ENCODE measurements at regions not wholly inside any gene's neighbourhood (a gene's known extent, or its start where the extent isn't known, plus 50 kb on each side); places are given as distances from the start of the nearest gene placed in this dataset.

DNA sequence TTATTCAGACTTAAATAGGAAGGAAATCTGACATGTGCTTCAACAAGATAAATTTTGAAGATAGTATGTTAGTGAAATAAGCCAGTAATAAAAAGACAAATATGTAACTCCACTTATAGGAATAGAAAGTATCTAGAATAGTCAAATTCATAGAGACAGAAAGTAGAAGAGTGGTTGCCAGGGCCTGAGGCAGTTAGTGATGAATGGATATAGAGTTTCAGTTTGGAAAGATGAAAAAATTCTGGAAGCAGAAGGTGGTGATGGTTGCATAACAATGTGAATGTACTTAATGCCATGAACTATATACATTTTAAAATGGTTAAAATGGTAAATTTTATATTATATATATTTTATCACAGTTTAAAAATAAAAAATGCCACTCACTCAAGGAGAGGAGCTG, 54.3 kb downstream of the HAND2 start:
- Mint-ChIP-seq H3K27me3 (ENCODE audit: low read depth, unreplicated experiment) (no peaks in the 10 kb centered on the region), H3K27ac (ENCODE audit: unreplicated experiment) (no peak overlapping the region), H3K4me3 (ENCODE audit: unreplicated experiment) (no peak overlapping the region), H3K36me3 (ENCODE audit: low read depth, unreplicated experiment) (no peaks in the 10 kb centered on the region), H3K4me1 (ENCODE audit: low read depth, unreplicated experiment) (peaks cover 4% of the 10 kb centered on the region), H3K9me3 (ENCODE audit: unreplicated experiment) (peaks cover 3% of the 10 kb centered on the region)
- Histone ChIP-seq H3K27me3 (ENCODE audit: insufficient read depth, low read length) (no peaks in the 10 kb centered on the region), H3K4me3 (ENCODE audit: insufficient read depth, low read depth, low read length) (no peak overlapping the region), H4K20me1 (ENCODE audit: insufficient read depth, low read length) (no peaks in the 10 kb centered on the region), H3K4me1 (ENCODE audit: insufficient read depth, low read length) (peaks cover 9% of the 10 kb centered on the region), H3K36me3 (ENCODE audit: insufficient read depth, low read length) (no peaks in the 10 kb centered on the region), H3K79me2 (ENCODE audit: insufficient read depth, low read length) (no peaks in the 10 kb centered on the region), H3K9me3 (ENCODE audit: insufficient read depth, low read depth, low read length) (no peaks in the 10 kb centered on the region), H3K9ac (ENCODE audit: low read length) (no peak overlapping the region), H3K4me2 (ENCODE audit: low read length) (no peak overlapping the region), H2AFZ (ENCODE audit: low read depth, low read length) (no peak overlapping the region), H3K27ac (ENCODE audit: low read depth, low read length) (no peak overlapping the region)
- no peak for TF ChIP-seq EZH2 (IDR thresholded peaks at IDR 0.05; ENCODE audit: insufficient read depth, low read length)
- TF ChIP-seq, protein P1, sequence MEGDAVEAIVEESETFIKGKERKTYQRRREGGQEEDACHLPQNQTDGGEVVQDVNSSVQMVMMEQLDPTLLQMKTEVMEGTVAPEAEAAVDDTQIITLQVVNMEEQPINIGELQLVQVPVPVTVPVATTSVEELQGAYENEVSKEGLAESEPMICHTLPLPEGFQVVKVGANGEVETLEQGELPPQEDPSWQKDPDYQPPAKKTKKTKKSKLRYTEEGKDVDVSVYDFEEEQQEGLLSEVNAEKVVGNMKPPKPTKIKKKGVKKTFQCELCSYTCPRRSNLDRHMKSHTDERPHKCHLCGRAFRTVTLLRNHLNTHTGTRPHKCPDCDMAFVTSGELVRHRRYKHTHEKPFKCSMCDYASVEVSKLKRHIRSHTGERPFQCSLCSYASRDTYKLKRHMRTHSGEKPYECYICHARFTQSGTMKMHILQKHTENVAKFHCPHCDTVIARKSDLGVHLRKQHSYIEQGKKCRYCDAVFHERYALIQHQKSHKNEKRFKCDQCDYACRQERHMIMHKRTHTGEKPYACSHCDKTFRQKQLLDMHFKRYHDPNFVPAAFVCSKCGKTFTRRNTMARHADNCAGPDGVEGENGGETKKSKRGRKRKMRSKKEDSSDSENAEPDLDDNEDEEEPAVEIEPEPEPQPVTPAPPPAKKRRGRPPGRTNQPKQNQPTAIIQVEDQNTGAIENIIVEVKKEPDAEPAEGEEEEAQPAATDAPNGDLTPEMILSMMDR (IDR thresholded peaks at IDR 0.05; ENCODE audit: insufficient read depth, low read depth, low read length) = no peak
- FAIRE-seq (no peak), DNase-seq (ENCODE audit: low read depth) (no peak)

DNA sequence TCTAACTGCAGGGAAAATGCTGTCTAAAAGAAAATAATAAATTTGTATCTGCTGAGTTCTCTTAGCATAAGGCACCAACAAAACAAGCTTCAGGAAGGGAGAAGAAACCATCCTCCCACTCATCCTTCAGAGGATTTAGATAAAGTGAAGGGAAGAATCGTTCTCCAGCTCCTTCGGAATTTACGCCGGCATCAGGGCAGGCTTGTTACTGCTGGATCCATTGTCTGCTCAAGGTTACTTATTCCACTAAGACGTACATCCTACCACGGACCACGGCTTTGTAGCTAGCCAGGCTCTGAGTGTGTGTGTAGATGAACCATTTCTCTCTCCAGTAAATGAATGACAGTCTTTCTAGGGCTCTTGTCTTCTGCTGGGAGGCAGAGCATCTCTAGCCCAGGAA, 60.4 kb downstream of the HAND2 start:
- Histone ChIP-seq H3K79me2 (ENCODE audit: insufficient read depth, low read length) (no peaks in the 10 kb centered on the region), H3K36me3 (ENCODE audit: insufficient read depth, low read length) (no peaks in the 10 kb centered on the region), H3K9me3 (ENCODE audit: insufficient read depth, low read depth, low read length) (no peaks in the 10 kb centered on the region), H3K4me2 (ENCODE audit: low read length) (no peak overlapping the region), H3K27ac (ENCODE audit: low read depth, low read length) (no peak overlapping the region), H3K4me3 (ENCODE audit: insufficient read depth, low read depth, low read length) (no peak overlapping the region), H3K9ac (ENCODE audit: low read length) (no peak overlapping the region), H3K4me1 (ENCODE audit: insufficient read depth, low read length) (no peaks in the 10 kb centered on the region), H2AFZ (ENCODE audit: low read depth, low read length) (no peak overlapping the region), H4K20me1 (ENCODE audit: insufficient read depth, low read length) (no peaks in the 10 kb centered on the region), H3K27me3 (ENCODE audit: insufficient read depth, low read length) (no peaks in the 10 kb centered on the region)
- no peak for FAIRE-seq
- no peak for DNase-seq (ENCODE audit: low read depth)
- no peaks in the 10 kb centered on the region for H3K36me3 Mint-ChIP-seq (ENCODE audit: low read depth, unreplicated experiment)
- no peak overlapping the region for H3K4me3 Mint-ChIP-seq (ENCODE audit: unreplicated experiment)
- peaks cover 3% of the 10 kb centered on the region for H3K9me3 Mint-ChIP-seq (ENCODE audit: unreplicated experiment)
- no peaks in the 10 kb centered on the region for H3K27me3 Mint-ChIP-seq (ENCODE audit: low read depth, unreplicated experiment)
- H3K27ac Mint-ChIP-seq (ENCODE audit: unreplicated experiment) = no peak overlapping the region
- no peaks in the 10 kb centered on the region for H3K4me1 Mint-ChIP-seq (ENCODE audit: low read depth, unreplicated experiment)
- TF ChIP-seq, protein P1 (IDR thresholded peaks at IDR 0.05; ENCODE audit: insufficient read depth, low read depth, low read length) = no peak
- no peak for TF ChIP-seq EZH2 (IDR thresholded peaks at IDR 0.05; ENCODE audit: insufficient read depth, low read length)

DNA sequence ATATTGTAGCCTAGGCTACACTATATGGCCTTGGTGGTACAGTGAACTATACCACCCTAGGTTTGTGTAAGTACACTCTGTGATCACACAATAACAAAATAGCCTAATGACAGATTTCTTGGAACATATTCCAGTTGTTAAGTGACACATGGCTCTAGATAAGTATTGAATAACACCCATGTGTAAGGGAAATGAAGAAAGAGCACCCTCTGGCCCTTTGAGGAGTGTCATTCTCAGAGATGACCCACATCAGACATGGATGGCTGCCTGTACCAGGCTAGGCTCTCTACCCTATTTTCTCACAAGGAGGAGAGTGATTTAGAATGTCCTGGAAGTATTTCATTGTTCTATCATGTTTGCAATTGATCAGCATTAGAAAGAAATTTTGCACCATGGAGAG, 61.7 kb downstream of the HAND2 start:
- H3K27ac ChIP-seq (ENCODE audit: low read depth, low read length) = no peak overlapping the region
- no peak overlapping the region for H2AFZ ChIP-seq (ENCODE audit: low read depth, low read length)
- H3K9ac ChIP-seq (ENCODE audit: low read length) = no peak overlapping the region
- no peak overlapping the region for H3K4me2 ChIP-seq (ENCODE audit: low read length)
- H3K4me1 Mint-ChIP-seq (ENCODE audit: low read depth, unreplicated experiment) = no peaks in the 10 kb centered on the region
- H3K79me2 ChIP-seq (ENCODE audit: insufficient read depth, low read length) = no peaks in the 10 kb centered on the region
- H3K36me3 ChIP-seq (ENCODE audit: insufficient read depth, low read length) = no peaks in the 10 kb centered on the region
- no peak overlapping the region for H3K4me3 ChIP-seq (ENCODE audit: insufficient read depth, low read depth, low read length)
- no peaks in the 10 kb centered on the region for H3K4me1 ChIP-seq (ENCODE audit: insufficient read depth, low read length)
- FAIRE-seq = no peak
- no peaks in the 10 kb centered on the region for H3K27me3 ChIP-seq (ENCODE audit: insufficient read depth, low read length)
- no peaks in the 10 kb centered on the region for H3K36me3 Mint-ChIP-seq (ENCODE audit: low read depth, unreplicated experiment)
- H3K9me3 ChIP-seq (ENCODE audit: insufficient read depth, low read depth, low read length) = no peaks in the 10 kb centered on the region
- no peak overlapping the region for H3K27ac Mint-ChIP-seq (ENCODE audit: unreplicated experiment)
- peaks cover 2% of the 10 kb centered on the region for H3K9me3 Mint-ChIP-seq (ENCODE audit: unreplicated experiment)
- no peak overlapping the region for H3K4me3 Mint-ChIP-seq (ENCODE audit: unreplicated experiment)
- H3K27me3 Mint-ChIP-seq (ENCODE audit: low read depth, unreplicated experiment) = no peaks in the 10 kb centered on the region
- TF ChIP-seq, protein P1 (IDR thresholded peaks at IDR 0.05; ENCODE audit: insufficient read depth, low read depth, low read length) = no peak
- no peak for TF ChIP-seq EZH2 (IDR thresholded peaks at IDR 0.05; ENCODE audit: insufficient read depth, low read length)
- no peaks in the 10 kb centered on the region for H4K20me1 ChIP-seq (ENCODE audit: insufficient read depth, low read length)
- DNase-seq (ENCODE audit: low read depth) = no peak
